HepG2 (cell line): ENCODE measurements at regions not wholly inside any gene's neighbourhood (a gene's known extent, or its start where the extent isn't known, plus 50 kb on each side); places are given as distances from the start of the nearest gene placed in this dataset.

ENCODE experiments used
- ATAD3A ChIP-seq: sonication (generic); formaldehyde crosslinking; IDR thresholded peaks from 2 replicates; pipeline ENCODE4 v1.4.0; 2020; ENCODE audit warnings: missing genetic modification reagents
- CAMTA2 ChIP-seq: sonication (generic); formaldehyde crosslinking; IDR thresholded peaks from 2 replicates; pipeline ENCODE4 v1.4.0; 2020; ENCODE audit warnings: mild to moderate bottlenecking, missing genetic modification reagents, borderline replicate concordance
- GABPA ChIP-seq, 2 experiments: IDR thresholded peaks; 2 replicates each; pipeline ENCODE4 v1.6.1; 2011 to 2016; ENCODE audit warnings: low read depth in 2 of 2, low read length in 1 of 2, missing biosample characterization in 1 of 2, missing genetic modification characterization in 1 of 2
- GATA4 ChIP-seq: sonication (generic); IDR thresholded peaks from 2 replicates; pipeline ENCODE4 v1.6.1; 2016; ENCODE audit warnings: antibody characterized with exemption, low read depth, borderline replicate concordance
- GFI1 ChIP-seq: sonication (generic); formaldehyde crosslinking; IDR thresholded peaks from 2 replicates; pipeline ENCODE4 v1.5.0; 2020; ENCODE audit warnings: missing genetic modification reagents, mild to moderate bottlenecking, borderline replicate concordance
- GTF3A ChIP-seq: sonication (generic); formaldehyde crosslinking; conservative IDR thresholded peaks from 2 replicates; pipeline ENCODE4 v1.4.0; 2020; ENCODE audit warnings: mild to moderate bottlenecking, missing genetic modification reagents
- HMGA1 ChIP-seq: sonication (generic); formaldehyde crosslinking; conservative IDR thresholded peaks from 2 replicates; pipeline ENCODE4 v1.4.0; 2020; ENCODE audit warnings: missing genetic modification reagents
- PHF20 ChIP-seq: sonication (generic); formaldehyde crosslinking; IDR thresholded peaks from 2 replicates; pipeline ENCODE4 v1.5.0; 2020; ENCODE audit warnings: mild to moderate bottlenecking, missing genetic modification reagents
- POLR2A ChIP-seq, 2 experiments: IDR thresholded peaks; 2 replicates each; pipeline ENCODE4 v1.6.1; 2011; ENCODE audit warnings: low read depth in 2 of 2, low read length in 2 of 2, mild to moderate bottlenecking in 1 of 2, moderate library complexity in 1 of 2; ENCODE audit not compliant: insufficient read depth in 1 of 2
- RFXANK ChIP-seq: IDR thresholded peaks from 2 replicates; pipeline ENCODE4 v1.6.1; 2016
- RXRB ChIP-seq: IDR thresholded peaks from 2 replicates; pipeline ENCODE4 v1.6.1; 2016; ENCODE audit warnings: borderline replicate concordance, missing genetic modification reagents, missing compliant biosample characterization
- SIX4 ChIP-seq: sonication (generic); formaldehyde crosslinking; IDR thresholded peaks from 2 replicates; pipeline ENCODE4 v1.4.0; 2020; ENCODE audit warnings: missing genetic modification reagents
- SMARCE1 ChIP-seq: fragments of 450-650 bp; IDR thresholded peaks from 2 replicates; pipeline ENCODE4 v1.6.1; 2017; ENCODE audit warnings: borderline replicate concordance
- THAP11 ChIP-seq: IDR thresholded peaks from 2 replicates; pipeline ENCODE4 v1.6.1; 2016; ENCODE audit warnings: missing biosample characterization, missing genetic modification reagents
- TSC22D2 ChIP-seq: sonication (generic); formaldehyde crosslinking; IDR thresholded peaks from 2 replicates; pipeline ENCODE4 v1.5.1; 2020; ENCODE audit warnings: missing genetic modification reagents, mild to moderate bottlenecking, borderline replicate concordance
- ZBTB7A ChIP-seq: sonication (generic); formaldehyde crosslinking; IDR thresholded peaks from 2 replicates; pipeline ENCODE4 v1.8.0; 2022; ENCODE audit warnings: mild to moderate bottlenecking, missing genetic modification reagents
- ZNF17 ChIP-seq: sonication (generic); formaldehyde crosslinking; IDR thresholded peaks from 2 replicates; pipeline ENCODE4 v1.5.0; 2020; ENCODE audit warnings: mild to moderate bottlenecking, missing genetic modification reagents
- ZNF317 ChIP-seq: sonication (generic); formaldehyde crosslinking; IDR thresholded peaks from 2 replicates; pipeline ENCODE4 v1.5.0; 2020; ENCODE audit warnings: mild to moderate bottlenecking, missing genetic modification reagents
- ZNF331 ChIP-seq: sonication (generic); formaldehyde crosslinking; IDR thresholded peaks from 2 replicates; pipeline ENCODE4 v1.4.0; 2020; ENCODE audit warnings: missing genetic modification reagents
- ZNF354B ChIP-seq: sonication (generic); formaldehyde crosslinking; IDR thresholded peaks from 2 replicates; pipeline ENCODE4 v1.8.0; 2022; ENCODE audit warnings: mild to moderate bottlenecking, missing genetic modification reagents
- TF ChIP-seq, protein P1 (sequence below): sonication (generic); formaldehyde crosslinking; IDR thresholded peaks from 2 replicates; pipeline ENCODE4 v1.9.0; 2021; ENCODE audit warnings: missing genetic modification reagents, borderline replicate concordance
- TF ChIP-seq, protein P2 (sequence below): IDR thresholded peaks from 2 replicates; pipeline ENCODE4 v1.6.1; 2016; ENCODE audit warnings: low read depth, control low read depth
- TF ChIP-seq, protein P3 (sequence below): sonication (generic); formaldehyde crosslinking; IDR thresholded peaks from 2 replicates; pipeline ENCODE4 v1.4.0; 2020; ENCODE audit warnings: missing genetic modification reagents, borderline replicate concordance
- TF ChIP-seq, protein P4 (sequence below): IDR thresholded peaks from 2 replicates; pipeline ENCODE4 v1.6.1; 2016; ENCODE audit warnings: low read depth
- TF ChIP-seq, protein P5 (sequence below): sonication (generic); formaldehyde crosslinking; IDR thresholded peaks from 2 replicates; pipeline ENCODE4 v1.4.0; 2020; ENCODE audit warnings: missing genetic modification reagents, low read depth, mild to moderate bottlenecking, borderline replicate concordance

DNA sequence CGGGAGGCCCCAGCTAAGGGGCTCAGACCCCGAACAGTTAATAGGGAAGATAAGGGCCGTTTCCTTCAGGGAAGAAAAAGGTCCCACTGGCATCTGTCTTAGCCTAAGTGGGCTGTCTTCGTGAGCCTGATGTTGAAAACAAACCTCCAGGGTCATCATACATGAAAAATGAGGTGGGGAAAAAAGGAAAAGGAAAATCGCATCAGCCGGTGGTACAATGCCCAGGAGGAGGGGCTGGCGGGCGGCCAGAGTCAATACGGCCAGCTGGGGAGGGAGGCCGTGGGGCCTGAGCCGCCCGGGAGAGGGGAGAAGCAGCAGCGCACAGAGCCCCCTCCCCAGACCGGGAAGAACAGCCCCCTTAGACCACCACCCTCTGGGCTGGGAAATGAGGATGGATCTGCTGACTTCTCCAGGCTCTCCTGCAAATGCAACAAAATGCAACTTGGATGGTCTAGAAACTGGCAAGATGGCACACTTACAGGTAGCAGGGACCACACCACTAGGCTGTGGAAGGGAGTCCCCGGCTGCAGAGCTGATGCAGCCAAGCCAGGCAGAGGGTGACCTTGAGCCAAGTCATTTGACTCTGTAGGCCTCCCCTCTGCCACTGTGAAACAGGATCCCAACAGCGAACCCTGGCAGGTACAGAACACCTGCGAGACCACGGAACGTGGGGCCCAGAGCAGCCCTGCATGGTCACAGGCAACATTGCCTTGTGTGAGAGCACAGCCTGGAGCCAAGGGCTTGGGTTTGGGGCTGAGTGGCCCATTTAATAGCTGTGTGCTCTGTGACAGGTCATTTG lies 448.5 kb downstream of the SOX9 start (continued):
- TF ChIP-seq GFI1 (CRISPR knock-in tag) = no peak
- TF ChIP-seq, protein P1, sequence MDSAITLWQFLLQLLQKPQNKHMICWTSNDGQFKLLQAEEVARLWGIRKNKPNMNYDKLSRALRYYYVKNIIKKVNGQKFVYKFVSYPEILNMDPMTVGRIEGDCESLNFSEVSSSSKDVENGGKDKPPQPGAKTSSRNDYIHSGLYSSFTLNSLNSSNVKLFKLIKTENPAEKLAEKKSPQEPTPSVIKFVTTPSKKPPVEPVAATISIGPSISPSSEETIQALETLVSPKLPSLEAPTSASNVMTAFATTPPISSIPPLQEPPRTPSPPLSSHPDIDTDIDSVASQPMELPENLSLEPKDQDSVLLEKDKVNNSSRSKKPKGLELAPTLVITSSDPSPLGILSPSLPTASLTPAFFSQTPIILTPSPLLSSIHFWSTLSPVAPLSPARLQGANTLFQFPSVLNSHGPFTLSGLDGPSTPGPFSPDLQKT (CRISPR knock-in tag) = no peak
- TF ChIP-seq SIX4 (CRISPR knock-in tag) = peak; percentile 89
- no peak for TF ChIP-seq SMARCE1
- TF ChIP-seq GABPA (IDR thresholded peaks at IDR 0.05; ENCODE audit: low read depth, low read length) = no peak
- TF ChIP-seq GABPA (CRISPR knock-in tag; IDR thresholded peaks at IDR 0.05; ENCODE audit: low read depth) = no peak
- no peak for TF ChIP-seq ZBTB7A
- TF ChIP-seq RXRB (CRISPR knock-in tag) = peak; percentile 41; the same call in 1 of the 2 replicates
- TF ChIP-seq PHF20 (CRISPR knock-in tag) = no peak; the same call in 1 of the 2 replicates
- TF ChIP-seq ZNF17 (CRISPR knock-in tag) = no peak
- TF ChIP-seq, protein P2, sequence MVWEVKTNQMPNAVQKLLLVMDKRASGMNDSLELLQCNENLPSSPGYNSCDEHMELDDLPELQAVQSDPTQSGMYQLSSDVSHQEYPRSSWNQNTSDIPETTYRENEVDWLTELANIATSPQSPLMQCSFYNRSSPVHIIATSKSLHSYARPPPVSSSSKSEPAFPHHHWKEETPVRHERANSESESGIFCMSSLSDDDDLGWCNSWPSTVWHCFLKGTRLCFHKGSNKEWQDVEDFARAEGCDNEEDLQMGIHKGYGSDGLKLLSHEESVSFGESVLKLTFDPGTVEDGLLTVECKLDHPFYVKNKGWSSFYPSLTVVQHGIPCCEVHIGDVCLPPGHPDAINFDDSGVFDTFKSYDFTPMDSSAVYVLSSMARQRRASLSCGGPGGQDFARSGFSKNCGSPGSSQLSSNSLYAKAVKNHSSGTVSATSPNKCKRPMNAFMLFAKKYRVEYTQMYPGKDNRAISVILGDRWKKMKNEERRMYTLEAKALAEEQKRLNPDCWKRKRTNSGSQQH (CRISPR knock-in tag) = no peak
- TF ChIP-seq TSC22D2 (CRISPR knock-in tag) = no peak
- peak; percentile 45; the same call in 1 of the 2 replicates for TF ChIP-seq ZNF331 (CRISPR knock-in tag)
- TF ChIP-seq POLR2A (IDR thresholded peaks at IDR 0.05; ENCODE audit: insufficient read depth in 1 of 2, low read depth in 2 of 2, low read length in 2 of 2) = no peak
- no peak for TF ChIP-seq HMGA1 (CRISPR knock-in tag)
- no peak for TF ChIP-seq ZNF354B
- no peak for TF ChIP-seq ZNF317 (CRISPR knock-in tag)
- TF ChIP-seq, protein P3, sequence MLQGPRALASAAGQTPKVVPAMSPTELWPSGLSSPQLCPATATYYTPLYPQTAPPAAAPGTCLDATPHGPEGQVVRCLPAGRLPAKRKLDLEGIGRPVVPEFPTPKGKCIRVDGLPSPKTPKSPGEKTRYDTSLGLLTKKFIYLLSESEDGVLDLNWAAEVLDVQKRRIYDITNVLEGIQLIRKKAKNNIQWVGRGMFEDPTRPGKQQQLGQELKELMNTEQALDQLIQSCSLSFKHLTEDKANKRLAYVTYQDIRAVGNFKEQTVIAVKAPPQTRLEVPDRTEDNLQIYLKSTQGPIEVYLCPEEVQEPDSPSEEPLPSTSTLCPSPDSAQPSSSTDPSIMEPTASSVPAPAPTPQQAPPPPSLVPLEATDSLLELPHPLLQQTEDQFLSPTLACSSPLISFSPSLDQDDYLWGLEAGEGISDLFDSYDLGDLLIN = no peak
- no peak for TF ChIP-seq GATA4
- TF ChIP-seq THAP11 = no peak; the same call in 1 of the 2 replicates
- TF ChIP-seq CAMTA2 (CRISPR knock-in tag) = no peak
- no peak for TF ChIP-seq ATAD3A (CRISPR knock-in tag)
- no peak for TF ChIP-seq GTF3A (CRISPR knock-in tag)
- TF ChIP-seq, protein P4, sequence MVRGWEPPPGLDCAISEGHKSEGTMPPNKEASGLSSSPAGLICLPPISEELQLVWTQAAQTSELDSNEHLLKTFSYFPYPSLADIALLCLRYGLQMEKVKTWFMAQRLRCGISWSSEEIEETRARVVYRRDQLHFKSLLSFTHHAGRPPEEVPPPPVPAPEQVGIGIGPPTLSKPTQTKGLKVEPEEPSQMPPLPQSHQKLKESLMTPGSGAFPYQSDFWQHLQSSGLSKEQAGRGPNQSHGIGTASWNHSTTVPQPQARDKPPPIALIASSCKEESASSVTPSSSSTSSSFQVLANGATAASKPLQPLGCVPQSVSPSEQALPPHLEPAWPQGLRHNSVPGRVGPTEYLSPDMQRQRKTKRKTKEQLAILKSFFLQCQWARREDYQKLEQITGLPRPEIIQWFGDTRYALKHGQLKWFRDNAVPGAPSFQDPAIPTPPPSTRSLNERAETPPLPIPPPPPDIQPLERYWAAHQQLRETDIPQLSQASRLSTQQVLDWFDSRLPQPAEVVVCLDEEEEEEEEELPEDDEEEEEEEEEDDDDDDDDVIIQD (CRISPR knock-in tag) = no peak
- TF ChIP-seq, protein P5, sequence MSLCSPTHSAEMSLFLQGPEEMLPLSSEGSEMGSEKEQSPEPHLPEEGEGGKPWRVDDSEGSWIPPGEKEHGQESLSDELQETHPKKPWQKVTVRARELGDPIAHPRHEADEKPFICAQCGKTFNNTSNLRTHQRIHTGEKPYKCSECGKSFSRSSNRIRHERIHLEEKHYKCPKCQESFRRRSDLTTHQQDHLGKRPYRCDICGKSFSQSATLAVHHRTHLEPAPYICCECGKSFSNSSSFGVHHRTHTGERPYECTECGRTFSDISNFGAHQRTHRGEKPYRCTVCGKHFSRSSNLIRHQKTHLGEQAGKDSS (CRISPR knock-in tag) = no peak
- no peak for TF ChIP-seq RFXANK (CRISPR knock-in tag)
